WTC11 (cell line): ENCODE measurements at regions not wholly inside any gene's neighbourhood (a gene's known extent, or its start where the extent isn't known, plus 50 kb on each side); places are given as distances from the start of the nearest gene placed in this dataset.

Experiments used
- ATAC-seq: fragments of 200-7000 bp; cut with Tn5 transposase; 2 replicates; pipeline ENCODE4 v1.10.0; 2021; ENCODE audit warnings: mild to moderate bottlenecking, moderate library complexity
- CTCF ChIA-PET: fragments of 300-600 bp; sonication (Branson Sonifier 250); formaldehyde crosslinking; loops from one replicate; lab custom pipeline; 2021; ENCODE audit warnings: antibody characterized with exemption; lab: Charles Lee
- POLR2A ChIA-PET: fragments of 350-600 bp; sonication (Branson Sonifier 250); formaldehyde crosslinking; loops from one replicate; lab custom pipeline; 2021; ENCODE audit warnings: antibody characterized with exemption; lab: Charles Lee
- DNase-seq: peaks from one replicate; pipeline ENCODE4 v3.0.0; 2021; ENCODE audit warnings: low spot score
- H3K27ac Mint-ChIP-seq: 2 replicates; pipeline ENCODE4 v1.8.0; 2021; ENCODE audit warnings: mixed read lengths
- H3K27me3 Mint-ChIP-seq: 2 replicates; pipeline ENCODE4 v1.8.0; 2021; ENCODE audit warnings: low read depth, mild to moderate bottlenecking, moderate library complexity, mixed read lengths
- H3K36me3 Mint-ChIP-seq: 2 replicates; pipeline ENCODE4 v1.8.0; 2021; ENCODE audit warnings: mixed read lengths
- H3K4me1 Mint-ChIP-seq: 2 replicates; pipeline ENCODE4 v1.8.0; 2022; ENCODE audit warnings: mixed read lengths
- H3K4me3 Mint-ChIP-seq: 2 replicates; pipeline ENCODE4 v1.8.0; 2021; ENCODE audit warnings: mild to moderate bottlenecking, moderate library complexity, mixed read lengths
- H3K9me3 Mint-ChIP-seq: 2 replicates; pipeline ENCODE4 v1.8.0; 2021; ENCODE audit warnings: mixed read lengths
- AR ChIP-seq: fragments of 250-450 bp; sonication (Bioruptor Pico); IDR thresholded peaks from 2 replicates; pipeline ENCODE4 v1.9.0; 2021; ENCODE audit warnings: mild to moderate bottlenecking
- ATF3 ChIP-seq: sonication (generic); formaldehyde crosslinking; conservative IDR thresholded peaks from 2 replicates; pipeline ENCODE4 v1.8.1; 2022; ENCODE audit warnings: mild to moderate bottlenecking, missing genetic modification reagents
- CDX4 ChIP-seq: fragments of 250-450 bp; sonication (Bioruptor Pico); IDR thresholded peaks from 2 replicates; pipeline ENCODE4 v1.9.0; 2021; ENCODE audit warnings: moderate library complexity, mild to moderate bottlenecking, inconsistent platforms, borderline replicate concordance
- CREB1 ChIP-seq: sonication (generic); formaldehyde crosslinking; IDR thresholded peaks from 2 replicates; pipeline ENCODE4 v1.8.0; 2023; ENCODE audit warnings: mild to moderate bottlenecking, missing genetic modification reagents
- CREM ChIP-seq: sonication (generic); formaldehyde crosslinking; IDR thresholded peaks from 2 replicates; pipeline ENCODE4 v1.8.1; 2022; ENCODE audit warnings: mild to moderate bottlenecking, missing genetic modification reagents, moderate library complexity
- ETV6 ChIP-seq: sonication (generic); formaldehyde crosslinking; IDR thresholded peaks from 2 replicates; pipeline ENCODE4 v1.8.1; 2022; ENCODE audit warnings: mild to moderate bottlenecking, missing genetic modification reagents
- FOXJ3 ChIP-seq: sonication (generic); formaldehyde crosslinking; IDR thresholded peaks from 2 replicates; pipeline ENCODE4 v1.9.0; 2021; ENCODE audit warnings: missing genetic modification reagents, mild to moderate bottlenecking, borderline replicate concordance
- FOXP1 ChIP-seq: sonication (generic); formaldehyde crosslinking; IDR thresholded peaks from 2 replicates; pipeline ENCODE4 v1.8.0; 2022; ENCODE audit warnings: missing genetic modification reagents, mild to moderate bottlenecking, moderate library complexity, borderline replicate concordance
- GABPB1 ChIP-seq: sonication (generic); formaldehyde crosslinking; IDR thresholded peaks from 2 replicates; pipeline ENCODE4 v1.8.1; 2023; ENCODE audit warnings: mild to moderate bottlenecking, missing genetic modification reagents
- GRHL2 ChIP-seq: fragments of 250-450 bp; sonication (Bioruptor Pico); IDR thresholded peaks from 2 replicates; pipeline ENCODE4 v1.8.0; 2022; ENCODE audit warnings: mild to moderate bottlenecking, moderate library complexity; ENCODE audit not compliant: insufficient replicate concordance, severe bottlenecking
- HMGXB4 ChIP-seq: sonication (generic); formaldehyde crosslinking; IDR thresholded peaks from 2 replicates; pipeline ENCODE4 v1.8.1; 2023; ENCODE audit warnings: mild to moderate bottlenecking, moderate library complexity, missing genetic modification reagents
- JUN ChIP-seq: sonication (generic); formaldehyde crosslinking; IDR thresholded peaks from 2 replicates; pipeline ENCODE4 v1.8.0; 2023; ENCODE audit warnings: mild to moderate bottlenecking, missing genetic modification reagents
- NFATC4 ChIP-seq: fragments of 250-450 bp; sonication (Bioruptor Pico); IDR thresholded peaks from 2 replicates; pipeline ENCODE4 v1.9.0; 2021; ENCODE audit warnings: mild to moderate bottlenecking
- NFYB ChIP-seq: sonication (generic); formaldehyde crosslinking; conservative IDR thresholded peaks from 2 replicates; pipeline ENCODE4 v1.8.0; 2022; ENCODE audit warnings: low read depth, missing genetic modification reagents
- NR1H2 ChIP-seq: sonication (generic); formaldehyde crosslinking; IDR thresholded peaks from 2 replicates; pipeline ENCODE4 v1.9.0; 2021; ENCODE audit warnings: mild to moderate bottlenecking, moderate library complexity, missing genetic modification reagents
- NR3C1 ChIP-seq: sonication (generic); formaldehyde crosslinking; conservative IDR thresholded peaks from 2 replicates; pipeline ENCODE4 v1.8.1; 2023; ENCODE audit warnings: low read depth, mild to moderate bottlenecking, missing genetic modification reagents
- PRRX2 ChIP-seq: fragments of 250-450 bp; sonication (Bioruptor Pico); IDR thresholded peaks from 2 replicates; pipeline ENCODE4 v1.8.0; 2021; ENCODE audit warnings: mild to moderate bottlenecking
- SMAD3 ChIP-seq: sonication (generic); formaldehyde crosslinking; IDR thresholded peaks from 2 replicates; pipeline ENCODE4 v1.8.0; 2022; ENCODE audit warnings: missing genetic modification reagents, mild to moderate bottlenecking, borderline replicate concordance
- SOX15 ChIP-seq: fragments of 250-450 bp; sonication (Bioruptor Pico); IDR thresholded peaks from 2 replicates; pipeline ENCODE4 v1.9.0; 2021; ENCODE audit warnings: mild to moderate bottlenecking
- SP1 ChIP-seq: sonication (generic); formaldehyde crosslinking; conservative IDR thresholded peaks from 2 replicates; pipeline ENCODE4 v1.8.1; 2022; ENCODE audit warnings: missing genetic modification reagents
- TEAD1 ChIP-seq: sonication (generic); formaldehyde crosslinking; IDR thresholded peaks from 2 replicates; pipeline ENCODE4 v1.8.0; 2022; ENCODE audit warnings: mild to moderate bottlenecking, missing genetic modification reagents
- TEAD4 ChIP-seq: sonication (generic); formaldehyde crosslinking; IDR thresholded peaks from 2 replicates; pipeline ENCODE4 v1.8.0; 2022; ENCODE audit warnings: mild to moderate bottlenecking, missing genetic modification reagents
- TP53 ChIP-seq: sonication (generic); formaldehyde crosslinking; IDR thresholded peaks from 2 replicates; pipeline ENCODE4 v1.8.1; 2023; ENCODE audit warnings: mild to moderate bottlenecking, missing genetic modification reagents
- ZNF423 ChIP-seq: fragments of 250-450 bp; sonication (Bioruptor Pico); IDR thresholded peaks from 2 replicates; pipeline ENCODE4 v2.1.2; 2022; ENCODE audit warnings: mild to moderate bottlenecking, moderate library complexity
- ZNF512 ChIP-seq: sonication (generic); formaldehyde crosslinking; IDR thresholded peaks from 2 replicates; pipeline ENCODE4 v1.8.1; 2022; ENCODE audit warnings: missing genetic modification reagents, borderline replicate concordance
- TF ChIP-seq, protein P1 (sequence below): fragments of 250-450 bp; sonication (Bioruptor Pico); IDR thresholded peaks from 2 replicates; pipeline ENCODE4 v1.8.0; 2021; ENCODE audit warnings: mild to moderate bottlenecking
- TF ChIP-seq, protein P2 (sequence below): sonication (generic); formaldehyde crosslinking; IDR thresholded peaks from 2 replicates; pipeline ENCODE4 v1.8.0; 2022; ENCODE audit warnings: mild to moderate bottlenecking, missing genetic modification reagents

- ATAC-seq (no peak), DNase-seq (no peak)
- H3K9me3 Mint-ChIP-seq = peaks cover 22% of the 10 kb centered on the region
- ChIA-PET CTCF (no interaction called here), POLR2A (interaction anchor here (1.1 kb wide), 1 partner anchor 10 kb away, joined by 3 read pairs; no protein-coding TSS in a partner anchor)
- no peaks in the 10 kb centered on the region for H3K4me1 Mint-ChIP-seq
- no peak overlapping the region for H3K4me3 Mint-ChIP-seq
- TF ChIP-seq NFYB (CRISPR knock-in tag) (no peak), TP53 (no peak), CREB1 (CRISPR knock-in tag) (no peak), NR3C1 (CRISPR knock-in tag) (no peak), TEAD1 (no peak), FOXP1 (no peak), GABPB1 (no peak), SP1 (no peak), GRHL2 (CRISPR knock-in tag) (no peak), PRRX2 (CRISPR knock-in tag) (no peak), ATF3 (CRISPR knock-in tag) (no peak), JUN (CRISPR knock-in tag) (no peak), NFATC4 (no peak), TEAD4 (no peak), ZNF512 (CRISPR knock-in tag) (no peak), ZNF423 (CRISPR knock-in tag) (no peak), SOX15 (CRISPR knock-in tag) (no peak), FOXJ3 (CRISPR knock-in tag) (no peak)
- TF ChIP-seq, protein P1, sequence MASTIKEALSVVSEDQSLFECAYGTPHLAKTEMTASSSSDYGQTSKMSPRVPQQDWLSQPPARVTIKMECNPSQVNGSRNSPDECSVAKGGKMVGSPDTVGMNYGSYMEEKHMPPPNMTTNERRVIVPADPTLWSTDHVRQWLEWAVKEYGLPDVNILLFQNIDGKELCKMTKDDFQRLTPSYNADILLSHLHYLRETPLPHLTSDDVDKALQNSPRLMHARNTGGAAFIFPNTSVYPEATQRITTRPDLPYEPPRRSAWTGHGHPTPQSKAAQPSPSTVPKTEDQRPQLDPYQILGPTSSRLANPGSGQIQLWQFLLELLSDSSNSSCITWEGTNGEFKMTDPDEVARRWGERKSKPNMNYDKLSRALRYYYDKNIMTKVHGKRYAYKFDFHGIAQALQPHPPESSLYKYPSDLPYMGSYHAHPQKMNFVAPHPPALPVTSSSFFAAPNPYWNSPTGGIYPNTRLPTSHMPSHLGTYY = no peak
- TF ChIP-seq, protein P2, sequence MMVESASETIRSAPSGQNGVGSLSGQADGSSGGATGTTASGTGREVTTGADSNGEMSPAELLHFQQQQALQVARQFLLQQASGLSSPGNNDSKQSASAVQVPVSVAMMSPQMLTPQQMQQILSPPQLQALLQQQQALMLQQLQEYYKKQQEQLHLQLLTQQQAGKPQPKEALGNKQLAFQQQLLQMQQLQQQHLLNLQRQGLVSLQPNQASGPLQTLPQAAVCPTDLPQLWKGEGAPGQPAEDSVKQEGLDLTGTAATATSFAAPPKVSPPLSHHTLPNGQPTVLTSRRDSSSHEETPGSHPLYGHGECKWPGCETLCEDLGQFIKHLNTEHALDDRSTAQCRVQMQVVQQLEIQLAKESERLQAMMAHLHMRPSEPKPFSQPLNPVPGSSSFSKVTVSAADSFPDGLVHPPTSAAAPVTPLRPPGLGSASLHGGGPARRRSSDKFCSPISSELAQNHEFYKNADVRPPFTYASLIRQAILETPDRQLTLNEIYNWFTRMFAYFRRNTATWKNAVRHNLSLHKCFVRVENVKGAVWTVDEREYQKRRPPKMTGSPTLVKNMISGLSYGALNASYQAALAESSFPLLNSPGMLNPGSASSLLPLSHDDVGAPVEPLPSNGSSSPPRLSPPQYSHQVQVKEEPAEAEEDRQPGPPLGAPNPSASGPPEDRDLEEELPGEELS (CRISPR knock-in tag) = no peak
- H3K27me3 Mint-ChIP-seq = no peaks in the 10 kb centered on the region
- H3K27ac Mint-ChIP-seq = no peak overlapping the region
- H3K36me3 Mint-ChIP-seq = peaks cover 16% of the 10 kb centered on the region
Measured at GRCh38 chr3:26358405-26358804, 264.2 kb upstream of the LRRC3B start.

GRCh38 chr3:26365706-26366105 is 256.9 kb upstream of the LRRC3B start:
- Mint-ChIP-seq H3K4me3 (no peak overlapping the region), H3K9me3 (peaks cover 26% of the 10 kb centered on the region), H3K27ac (no peak overlapping the region), H3K27me3 (no peaks in the 10 kb centered on the region), H3K4me1 (peaks cover 21% of the 10 kb centered on the region), H3K36me3 (peaks cover 16% of the 10 kb centered on the region)
- TF ChIP-seq CDX4 (CRISPR knock-in tag) (no peak), CREM (CRISPR knock-in tag) (no peak), NR1H2 (CRISPR knock-in tag) (no peak), JUN (CRISPR knock-in tag) (no peak), AR (CRISPR knock-in tag) (no peak), SMAD3 (CRISPR knock-in tag) (no peak), HMGXB4 (CRISPR knock-in tag) (no peak), ETV6 (CRISPR knock-in tag) (no peak)
- ATAC-seq = no peak
- ChIA-PET POLR2A (no interaction called here), CTCF (no interaction called here)
- no peak for DNase-seq
